ENCODE measurements at regions not wholly inside any gene's neighbourhood (a gene's known extent, or its start where the extent isn't known, plus 50 kb on each side); places are given as distances from the start of the nearest gene placed in this dataset.
"Not testable (repeated sequence)": the region's sequence is repeated elsewhere in the genome, so short reads cannot be mapped to it uniquely, and the experiment has no call there.

DNA sequence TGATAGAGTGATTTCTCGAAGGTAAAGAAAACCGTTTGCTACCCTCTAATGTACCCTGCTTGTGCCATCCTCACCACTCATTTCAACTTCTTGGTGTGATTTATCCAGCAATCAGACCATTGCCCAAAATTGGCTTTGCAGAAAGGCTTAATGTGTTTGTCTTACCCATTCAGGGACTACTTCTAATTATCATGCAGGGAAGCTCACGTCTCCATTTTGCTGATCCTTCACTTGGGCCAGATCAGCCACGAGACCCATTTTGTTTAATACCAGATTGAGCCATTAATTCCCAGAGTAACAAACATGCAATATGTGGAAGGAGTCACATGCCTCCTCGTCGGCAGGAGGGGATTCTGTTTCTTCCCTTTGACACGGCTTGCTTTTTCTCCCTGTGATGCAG is 51.1 kb upstream of the CRY1 start:
- no peak for DNase-seq (ENCODE audit: low spot score)

DNA sequence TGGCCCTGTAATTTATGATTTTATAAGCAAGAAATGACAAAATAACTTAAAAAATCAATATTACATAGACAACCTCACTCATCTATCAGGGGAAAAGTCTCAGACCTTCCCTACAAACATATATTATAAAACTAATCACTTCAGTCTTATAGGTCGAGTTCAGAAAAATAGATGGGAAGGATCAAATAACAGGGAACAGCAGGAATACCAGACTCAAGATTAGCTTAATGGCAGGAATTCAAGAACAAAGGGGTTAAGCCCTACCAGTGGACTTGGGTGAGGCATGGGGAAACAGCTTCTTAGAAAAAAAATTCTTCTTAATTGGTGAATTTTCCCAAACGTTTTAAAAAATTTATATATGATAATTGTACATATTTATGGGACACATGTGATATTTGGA is 51.6 kb upstream of the CRY1 start:
- DNase-seq (ENCODE audit: low spot score) = no peak

DNA sequence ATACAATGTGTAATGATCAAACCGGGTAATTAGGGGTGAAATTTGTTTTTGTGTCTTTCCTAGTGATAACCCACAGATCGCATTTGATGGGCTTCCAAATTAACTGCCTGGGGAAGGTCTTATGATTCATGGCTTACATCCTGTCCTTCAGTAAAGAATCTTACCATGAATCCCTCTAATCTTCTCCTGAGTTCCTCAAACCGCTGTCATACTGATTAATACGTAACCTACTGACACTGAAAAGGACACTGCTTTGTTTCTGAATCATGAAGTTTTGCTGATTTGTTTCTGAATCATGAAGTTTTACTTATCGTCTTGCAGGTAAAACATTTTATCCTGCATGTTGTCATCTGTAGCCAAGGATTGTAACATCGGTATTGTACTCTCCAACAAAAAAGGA is 52.0 kb upstream of the CRY1 start:
- peak; percentile 81 for DNase-seq (ENCODE audit: low spot score)

DNA sequence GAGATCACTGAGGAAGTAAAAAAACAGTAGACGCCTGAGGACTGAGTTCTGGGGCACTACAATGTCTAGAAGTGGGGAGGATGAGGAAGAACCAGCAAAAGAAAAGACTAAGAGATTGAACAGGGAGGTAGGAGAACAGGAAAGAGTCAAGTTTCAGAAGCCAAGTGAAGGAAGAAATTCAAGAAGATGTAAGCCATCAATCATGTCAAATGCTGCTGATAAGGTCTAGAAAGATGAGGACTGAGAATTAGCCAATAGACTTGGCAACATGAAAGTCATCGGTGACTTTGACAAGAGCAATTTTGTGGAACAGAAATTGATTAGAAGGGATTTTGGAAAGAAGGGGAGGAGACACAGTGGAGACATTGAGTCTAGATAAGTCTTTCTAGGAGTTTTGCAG is 54.8 kb upstream of the CRY1 start:
- DNase-seq (ENCODE audit: low spot score) = no peak

DNA sequence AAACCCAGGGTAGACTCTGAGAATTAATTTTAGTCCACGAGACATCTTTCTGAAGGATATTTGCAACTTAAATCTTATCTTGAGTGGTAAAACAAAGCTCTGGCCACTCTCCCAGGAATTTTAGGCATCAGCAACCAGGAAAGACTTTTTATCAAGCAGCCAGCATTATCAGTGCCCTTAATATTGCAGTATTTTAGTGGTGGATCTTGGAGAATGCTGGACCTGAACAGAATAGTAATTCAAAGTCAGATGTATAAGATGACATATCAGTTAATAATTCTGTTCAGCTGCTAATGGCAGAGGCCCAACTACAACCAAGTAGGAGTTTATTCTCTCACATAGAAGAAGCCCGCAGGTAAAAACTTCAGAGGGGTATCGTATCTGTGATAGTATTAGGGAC is 59.0 kb upstream of the CRY1 start:
- DNase-seq (ENCODE audit: low spot score) = no peak

DNA sequence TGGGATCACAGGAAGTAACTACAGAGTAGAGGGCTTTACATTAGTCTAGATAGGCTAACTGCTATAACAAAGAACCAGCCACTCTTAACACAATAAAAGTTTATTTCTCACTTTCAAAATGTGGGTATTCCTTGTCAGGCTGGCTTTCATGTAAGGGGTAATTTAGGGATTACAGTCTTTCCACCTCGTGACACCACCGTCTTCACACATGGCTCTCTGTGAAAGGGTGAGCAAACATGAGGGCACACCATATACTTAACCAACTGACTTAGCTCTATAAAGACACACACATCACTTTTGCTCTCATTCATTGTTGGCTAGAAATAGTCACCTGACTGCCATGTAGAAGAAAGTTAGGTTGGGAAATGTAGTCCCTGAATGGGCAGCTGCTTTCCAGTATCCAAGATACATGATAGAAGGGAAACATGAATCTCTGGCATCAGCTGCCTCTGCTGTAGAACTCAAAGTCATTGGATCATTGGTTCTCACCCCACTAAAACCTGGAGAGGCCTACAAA is 66.1 kb upstream of the CRY1 start:
- no peak for DNase-seq (ENCODE audit: low spot score)

DNA sequence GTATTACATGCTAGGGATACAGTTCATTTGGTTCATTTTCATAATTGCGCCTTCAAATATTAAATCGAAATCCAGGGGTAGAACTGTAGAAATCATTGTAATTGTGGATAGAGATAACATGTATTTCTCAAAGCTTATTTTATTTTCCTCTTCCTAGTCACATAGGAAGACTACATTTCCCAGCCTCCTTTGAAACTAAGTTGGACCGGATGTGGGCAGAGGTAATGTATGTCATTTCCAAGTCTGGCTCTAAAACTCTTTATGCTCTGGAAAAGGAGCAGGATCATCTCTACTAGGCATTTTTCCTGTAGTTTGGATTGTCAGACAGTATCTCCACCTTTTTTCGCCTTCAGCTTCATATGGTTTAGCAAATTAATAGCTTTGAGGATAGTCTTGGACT is 70.1 kb upstream of the CRY1 start:
- no peak for DNase-seq (ENCODE audit: low spot score)

DNA sequence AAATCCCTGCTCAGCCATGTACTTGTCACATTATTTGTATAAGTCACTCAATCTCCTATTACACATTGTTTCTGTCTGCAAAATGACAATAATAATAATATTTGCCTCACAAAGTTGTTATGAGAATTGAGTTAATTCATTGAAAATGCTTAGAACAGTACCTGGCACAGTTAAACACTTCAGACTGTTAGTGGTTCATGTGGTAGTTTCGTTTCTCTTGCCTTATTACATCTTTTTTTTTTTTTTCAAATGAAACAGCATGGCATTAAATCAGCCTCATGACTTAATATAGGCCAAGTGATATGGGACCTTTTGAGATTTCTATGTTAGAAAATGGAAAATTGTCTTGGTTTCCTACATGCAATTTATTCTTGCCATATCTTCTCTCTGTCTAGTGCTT is 71.0 kb upstream of the CRY1 start:
- no peak for DNase-seq (ENCODE audit: low spot score)

DNA sequence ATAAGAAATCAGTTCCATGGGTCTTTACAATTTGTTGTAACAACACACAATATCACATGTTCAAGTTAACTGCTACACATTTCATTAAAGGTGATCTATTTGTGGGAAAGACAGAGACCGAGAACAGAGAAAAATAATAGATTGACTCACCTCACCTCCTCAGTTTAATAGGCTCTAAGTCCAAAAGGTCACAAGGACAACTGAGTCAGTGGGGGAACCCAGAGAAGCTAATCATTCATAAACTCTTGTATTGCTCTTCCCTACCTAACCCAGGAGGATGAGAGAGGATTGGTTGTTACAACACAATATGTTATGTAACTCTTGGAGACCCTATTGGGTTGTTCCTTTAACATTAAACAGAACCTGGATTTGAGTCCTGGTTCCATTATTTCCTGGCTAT is 72.2 kb upstream of the CRY1 start:
- DNase-seq (ENCODE audit: low spot score) = no peak

DNA sequence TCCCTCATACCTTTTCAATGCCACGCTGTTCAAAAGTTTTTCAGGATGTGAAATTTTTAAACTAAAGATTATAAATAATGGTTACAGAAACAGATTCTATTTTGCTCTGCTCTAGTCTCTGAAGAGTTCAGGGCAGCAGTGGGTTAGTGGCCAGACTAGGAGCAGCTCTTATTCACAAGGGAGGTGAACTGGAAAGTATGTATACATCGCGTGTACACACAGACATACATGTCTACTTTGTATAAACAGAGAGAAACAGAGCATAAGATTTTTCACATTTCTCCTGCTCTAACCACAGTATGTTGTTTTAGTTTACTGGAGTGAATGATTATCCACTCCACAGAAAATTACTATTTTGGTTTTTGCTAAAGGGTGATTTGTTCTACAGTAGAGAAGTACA is 74.4 kb upstream of the CRY1 start:
- no peak for DNase-seq (ENCODE audit: low spot score)

DNA sequence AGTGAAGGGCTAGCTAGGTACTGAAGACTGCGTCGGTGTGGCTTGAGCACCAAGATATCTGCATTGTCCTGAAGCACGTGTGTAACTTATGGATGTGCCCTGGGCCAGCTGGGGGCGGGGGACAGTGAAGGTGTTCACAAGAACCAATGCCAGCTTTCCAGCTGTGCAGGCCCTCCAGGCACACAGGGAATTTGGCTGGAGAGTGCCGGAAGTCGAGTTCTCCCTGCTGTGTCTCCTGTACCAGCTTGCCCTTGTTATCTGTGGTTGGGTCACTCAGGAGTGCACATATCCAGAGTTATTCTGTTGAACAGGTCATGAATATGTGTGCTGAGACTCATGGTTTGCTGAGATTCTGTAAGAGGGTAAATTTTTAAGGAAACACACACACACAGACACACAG is 75.9 kb upstream of the CRY1 start:
- DNase-seq (ENCODE audit: low spot score) = no peak

DNA sequence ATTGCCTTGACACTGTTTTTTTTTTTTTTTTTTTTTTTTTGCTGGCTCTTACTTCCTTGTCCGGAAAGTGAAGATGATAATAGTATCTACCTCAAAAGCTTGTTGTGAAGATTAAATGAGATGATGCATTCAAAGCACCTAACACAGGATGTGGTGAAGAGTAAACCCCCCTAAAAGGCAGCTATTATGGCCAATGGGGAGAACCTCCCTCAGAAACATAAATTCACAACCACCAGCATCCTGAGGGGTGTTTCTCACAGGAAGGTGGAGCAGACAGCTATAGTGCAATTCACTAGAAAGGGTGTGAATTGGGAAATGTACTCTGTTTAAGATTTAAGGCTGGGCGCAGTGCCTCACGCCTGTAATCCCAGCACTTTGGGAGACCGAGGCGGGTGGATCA is 85.4 kb upstream of the CRY1 start:
- DNase-seq (ENCODE audit: low spot score) = no peak

DNA sequence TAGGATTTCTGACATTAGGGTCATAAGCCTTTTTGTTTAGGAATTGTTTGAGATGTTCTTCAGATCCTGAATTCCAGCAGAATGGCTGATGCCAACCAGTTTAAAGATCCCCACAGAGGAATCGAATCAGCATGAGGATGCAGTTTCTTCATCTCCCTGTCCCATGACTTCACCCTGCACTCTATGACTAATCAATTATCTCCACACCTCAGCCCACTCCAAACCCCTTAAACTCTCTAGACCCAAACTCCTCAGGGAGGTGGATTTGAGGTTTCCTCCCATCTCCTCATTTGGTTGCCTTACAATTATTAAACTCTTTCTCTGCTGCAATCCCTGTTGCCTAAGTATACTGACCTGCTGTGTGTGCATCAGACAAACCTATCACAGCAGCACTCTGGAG is 86.5 kb upstream of the CRY1 start:
- no peak for DNase-seq (ENCODE audit: low spot score)

DNA sequence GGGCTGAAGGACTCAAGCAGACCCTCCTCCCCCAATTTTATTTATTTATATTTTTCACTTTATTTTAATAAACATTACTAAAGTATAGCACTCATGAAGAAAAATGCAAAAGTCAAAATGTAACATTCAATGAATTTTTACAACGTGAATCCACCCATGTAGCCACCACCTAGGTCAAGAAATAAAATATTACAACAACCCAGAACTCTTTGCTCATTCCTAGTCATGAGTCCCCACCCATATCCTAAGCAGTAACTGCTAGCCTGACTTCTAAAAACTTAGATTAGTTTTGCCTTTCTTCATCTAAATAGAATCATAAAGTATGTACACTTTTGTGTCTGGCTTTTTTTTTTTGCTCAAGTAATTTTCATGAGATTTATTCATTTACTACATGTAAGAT is 86.9 kb upstream of the CRY1 start:
- DNase-seq (ENCODE audit: low spot score) = no peak

DNA sequence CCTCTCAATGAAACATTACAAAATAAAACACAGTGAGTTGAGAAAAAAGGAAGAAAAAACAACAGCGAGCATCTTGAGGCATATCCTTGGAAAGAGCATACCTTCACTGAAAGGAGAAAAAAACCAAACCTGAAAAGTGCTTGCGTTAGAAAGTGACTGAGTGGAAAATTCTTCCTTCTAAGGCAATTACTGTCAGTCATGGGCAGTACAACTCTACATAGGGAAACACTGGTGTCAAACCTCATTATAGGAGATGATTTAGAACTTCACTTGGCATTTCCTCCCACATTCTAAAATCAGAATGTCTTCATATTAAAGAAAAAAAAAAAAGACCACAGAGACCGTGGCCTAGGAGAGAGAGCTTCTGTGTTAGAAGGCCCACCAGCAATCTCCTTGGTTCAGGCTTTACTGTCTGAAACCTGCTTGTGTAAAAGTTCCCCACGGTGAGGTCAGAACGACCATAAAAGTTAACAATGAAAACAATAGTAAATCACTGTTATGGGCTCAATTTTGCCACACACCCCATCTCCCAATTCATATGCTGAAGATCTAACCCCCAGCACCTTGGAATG is 91.1 kb upstream of the CRY1 start:
- DNase-seq (ENCODE audit: low spot score) = no peak

DNA sequence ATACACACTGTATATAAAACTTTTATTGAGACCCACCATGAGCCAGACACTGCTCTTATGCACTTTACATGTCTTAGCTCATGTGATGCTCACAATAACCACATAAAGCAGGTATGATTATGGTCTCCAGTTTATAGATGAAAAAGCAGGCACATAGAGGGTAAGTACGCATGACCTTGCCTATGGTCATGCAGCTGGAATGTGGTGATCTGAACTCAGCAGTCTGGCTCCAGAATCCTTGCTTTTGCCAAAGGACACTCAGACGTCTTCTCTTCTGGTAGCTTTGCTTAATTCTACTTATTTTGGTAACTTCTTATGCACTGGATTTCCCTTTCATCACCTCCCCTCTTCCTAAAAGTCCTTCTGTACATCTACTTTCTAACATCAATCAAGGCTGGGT is 103.3 kb upstream of the CRY1 start:
- no peak for DNase-seq (ENCODE audit: low spot score)

DNA sequence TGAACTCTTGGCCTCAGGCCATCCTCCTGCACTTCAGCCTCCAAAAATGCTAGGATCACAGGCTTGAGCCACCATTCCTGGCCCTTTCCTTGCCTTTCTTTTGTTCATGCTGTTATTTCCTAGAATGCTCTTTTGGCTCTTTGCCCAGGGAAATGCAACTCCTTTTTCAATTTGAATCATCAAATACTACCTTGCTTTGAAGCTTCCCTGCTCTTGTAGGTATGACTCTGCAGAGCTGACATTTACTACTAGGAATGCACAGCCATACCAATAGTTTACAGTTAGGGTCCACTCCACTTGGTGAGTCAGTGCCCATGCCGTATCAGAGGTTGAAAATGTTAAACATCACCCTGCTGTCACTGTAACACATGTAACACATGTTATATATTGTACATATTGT is 107.0 kb upstream of the CRY1 start:
- DNase-seq (ENCODE audit: low spot score) = peak; percentile 57

DNA sequence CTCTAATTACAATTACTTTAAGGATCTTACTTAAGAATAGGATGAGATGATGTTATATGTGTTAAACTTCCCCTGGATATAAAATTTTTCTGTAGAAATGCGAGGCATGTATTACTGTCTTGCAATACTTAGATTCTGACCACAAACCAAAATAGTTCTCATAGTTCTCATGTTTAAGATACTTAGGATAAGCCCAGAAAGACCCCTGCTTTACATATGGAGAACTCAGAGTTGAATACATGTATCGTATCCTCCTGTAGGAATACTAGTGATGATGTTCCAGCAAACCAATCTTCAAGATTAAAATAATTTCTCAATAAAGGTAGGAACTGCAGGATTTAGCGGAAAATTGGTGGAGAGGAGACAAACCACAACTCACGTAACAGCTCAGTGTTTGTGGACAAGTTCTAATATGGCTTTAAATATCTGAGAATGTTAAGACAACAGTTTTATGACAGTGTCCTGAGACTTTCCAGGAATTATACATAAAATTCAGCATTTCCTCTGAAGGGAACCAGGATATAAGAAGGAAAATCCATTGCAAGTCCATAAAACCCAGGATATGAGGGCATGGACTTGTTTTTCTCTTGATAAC is 114.7 kb upstream of the CRY1 start:
- DNase-seq (ENCODE audit: low spot score) = peak; percentile 52

DNA sequence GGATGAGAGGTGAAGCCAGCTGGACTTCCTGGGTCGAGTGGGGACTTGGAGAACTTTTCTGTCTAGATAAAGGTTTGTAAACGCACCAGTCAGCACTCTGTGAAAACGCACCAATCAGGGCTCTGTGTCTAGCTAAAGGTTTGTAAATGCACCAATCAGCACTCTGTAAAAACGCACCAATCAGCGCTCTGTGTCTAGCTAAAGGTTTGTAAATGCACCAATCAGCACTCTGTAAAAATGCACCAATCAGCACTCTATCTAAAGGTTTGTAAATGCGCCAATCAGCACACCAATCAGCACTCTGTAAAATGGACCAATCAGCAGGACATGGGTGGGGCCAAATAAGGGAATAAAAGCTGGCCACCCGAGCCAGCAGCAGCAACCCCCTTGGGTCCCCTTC is 116.4 kb upstream of the CRY1 start:
- DNase-seq (ENCODE audit: low spot score) = not testable (repeated sequence)

DNA sequence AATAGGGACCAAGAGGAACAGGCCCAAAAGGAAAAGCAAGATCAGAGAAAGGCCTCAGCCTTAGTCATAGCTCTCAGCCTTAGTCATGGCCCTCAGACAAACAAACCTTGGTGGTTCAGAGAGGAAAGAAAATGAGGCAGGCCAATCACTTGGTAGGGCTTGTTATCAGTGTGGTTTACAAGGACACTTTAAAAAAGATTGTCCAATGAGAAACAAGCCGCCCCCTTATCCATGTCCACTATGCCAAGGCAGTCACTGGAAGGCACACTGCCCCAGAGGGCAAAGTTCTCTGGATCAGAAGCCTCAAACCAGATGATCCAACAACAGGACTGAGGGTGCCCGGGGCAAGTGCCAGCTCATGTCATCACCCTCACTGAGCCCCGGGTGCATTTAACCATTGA is 121.0 kb upstream of the CRY1 start:
- peak; percentile 76 for DNase-seq (ENCODE audit: low spot score)

DNA sequence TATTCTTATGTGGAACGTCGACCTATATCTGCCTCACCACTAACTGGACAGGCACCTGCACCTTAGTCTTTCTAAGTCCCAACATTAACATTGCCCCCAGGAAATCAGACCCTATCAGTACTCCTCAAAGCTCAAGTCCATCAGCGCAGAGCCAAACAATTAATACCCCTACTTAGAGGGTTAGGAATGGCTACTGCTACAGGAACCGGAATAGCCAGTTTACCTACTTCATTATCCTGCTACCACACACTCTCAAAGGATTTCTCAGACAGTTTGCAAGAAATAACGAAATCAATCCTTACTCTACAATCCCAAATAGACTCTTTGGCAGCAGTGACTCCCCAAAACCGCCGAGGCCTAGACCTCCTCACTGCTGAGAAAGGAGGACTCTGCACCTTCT is 123.1 kb upstream of the CRY1 start:
- DNase-seq (ENCODE audit: low spot score) = not testable (repeated sequence)

DNA sequence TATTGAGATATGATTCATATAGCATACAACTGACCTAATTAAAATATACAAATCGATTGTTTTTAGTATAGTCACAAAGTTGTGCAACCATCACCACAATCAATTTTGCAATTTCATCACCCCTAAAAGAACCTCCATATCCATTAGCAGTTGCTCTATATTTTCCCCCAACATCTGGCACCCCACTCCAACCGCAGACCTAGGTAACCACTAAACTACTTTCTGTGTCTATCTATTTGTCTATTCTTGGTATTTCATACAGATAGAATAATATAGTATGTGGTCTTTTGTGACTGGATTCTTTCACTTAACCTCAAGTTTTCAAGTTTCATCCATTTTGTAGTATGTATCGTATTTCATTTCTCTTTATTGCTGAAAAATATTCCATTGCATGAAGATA is 126.0 kb upstream of the CRY1 start:
- no peak for DNase-seq (ENCODE audit: low spot score)

DNA sequence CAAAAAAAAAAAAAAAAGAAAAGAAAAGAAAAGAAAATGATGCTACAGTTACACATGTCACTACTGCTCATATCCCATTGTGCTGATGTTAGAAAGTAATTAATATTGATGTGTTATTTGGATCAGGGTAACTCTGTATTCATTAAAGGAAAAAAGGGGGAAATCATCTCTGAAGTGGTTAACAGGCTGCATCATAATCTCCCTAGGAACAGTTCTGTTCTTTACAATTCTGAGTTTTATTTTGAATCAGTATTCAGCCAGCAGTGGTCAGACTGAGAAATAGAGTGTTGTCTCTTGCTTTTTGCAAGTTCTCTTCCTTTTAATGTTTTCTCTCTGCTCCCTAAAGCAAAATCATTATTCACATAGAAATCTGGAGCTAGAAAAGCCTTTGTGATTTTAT is 128.6 kb upstream of the CRY1 start:
- no peak for DNase-seq (ENCODE audit: low spot score)

DNA sequence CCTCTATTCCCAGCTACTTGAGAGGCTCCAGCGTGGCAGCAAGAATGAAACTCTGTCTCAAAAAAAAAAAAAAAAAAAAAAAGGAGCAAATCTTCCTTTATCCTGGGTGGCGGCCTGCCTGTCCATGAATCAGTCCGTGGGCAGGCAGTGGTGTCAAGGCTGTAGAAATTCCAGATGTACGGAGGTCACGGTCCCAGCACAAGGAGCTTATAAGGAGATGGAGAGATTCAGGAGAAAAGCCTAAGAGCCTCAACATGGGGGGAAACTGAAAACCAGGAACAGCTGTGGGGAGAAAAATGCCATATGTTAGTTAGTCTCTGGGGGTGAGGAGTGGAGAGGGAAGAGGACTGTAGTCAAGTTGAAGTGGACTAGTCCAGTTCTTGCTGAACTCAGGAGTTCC is 130.5 kb upstream of the CRY1 start:
- no peak for DNase-seq (ENCODE audit: low spot score)

Measured in A172 (cell line).